ENCODE measurements at regions not wholly inside any gene's neighbourhood (a gene's known extent, or its start where the extent isn't known, plus 50 kb on each side); places are given as distances from the start of the nearest gene placed in this dataset.
A peak's percentile ranks its signal among the peaks of the same experiment; 100 is the strongest.

- DNase-seq (no peak), ATAC-seq (ENCODE audit: low read depth) (no peak)
- H4K5ac ChIP-seq (ENCODE audit: low read depth, low read length) = no peak overlapping the region
- intact Hi-C loops (cut with micrococcal nuclease) = no loop called here
- H4K8ac ChIP-seq (ENCODE audit: low read depth in 2 of 2, low read length in 2 of 2) = no peak overlapping the region
- no peaks in the 10 kb centered on the region for H4K20me1 ChIP-seq (ENCODE audit: insufficient read depth, low read length)
- H3K27ac ChIP-seq (ENCODE audit: insufficient read depth, low read length) = no peak overlapping the region
- no peaks in the 10 kb centered on the region for H3K9me1 ChIP-seq (ENCODE audit: insufficient read depth, low read length)
- no peaks in the 10 kb centered on the region for H3K4me1 ChIP-seq (ENCODE audit: control insufficient read depth, insufficient read depth, low read length)
- no peak overlapping the region for H2BK120ac ChIP-seq (ENCODE audit: low read depth, low read length)
- H2AK5ac ChIP-seq (ENCODE audit: low read depth, low read length) = no peak overlapping the region
- in situ Hi-C loops (cut with MboI; ENCODE audit: low sequenced_read_pairs) = no loop called here
- H3K23ac ChIP-seq (ENCODE audit: low read depth, low read length) = no peak overlapping the region
- H3K4me2 ChIP-seq (ENCODE audit: low read depth, low read length) = no peak overlapping the region
- H2BK5ac ChIP-seq (ENCODE audit: low read depth, low read length, poor library complexity, severe bottlenecking) = no peak overlapping the region
- TF ChIP-seq RFX5 (IDR thresholded peaks at IDR 0.05; ENCODE audit: low read depth, low read length) (no peak), MAFK (IDR thresholded peaks at IDR 0.05; ENCODE audit: low read depth, low read length) (peak; percentile 42; the same call in 1 of the 2 replicates)
- BruUV-seq (replicated peaks) = no TSS peak
- H3K4ac ChIP-seq (ENCODE audit: low read depth, low read length) = no peak overlapping the region
- H3K79me1 ChIP-seq (ENCODE audit: low read depth in 1 of 2, low read length in 2 of 2) = no peaks in the 10 kb centered on the region
- H3K14ac ChIP-seq (replicated peaks; ENCODE audit: low read depth, low read length) = no peak overlapping the region
- no peak overlapping the region for H4K91ac ChIP-seq (ENCODE audit: insufficient read depth, low read depth, low read length)
- no peaks in the 10 kb centered on the region for H3K36me3 ChIP-seq (ENCODE audit: control insufficient read depth, insufficient read depth, low read length)
- POLR2A ChIA-PET (ENCODE audit: unreplicated experiment) = no interaction called here
- no peak overlapping the region for H2AFZ ChIP-seq (replicated peaks; ENCODE audit: low read length, poor library complexity)
- H3K56ac ChIP-seq (ENCODE audit: extremely low read depth, insufficient read depth, low read length) = no peak overlapping the region
- H3K27me3 ChIP-seq (ENCODE audit: control insufficient read depth, insufficient read depth, low read length) = peaks cover 63% of the 10 kb centered on the region
- peaks cover 5% of the 10 kb centered on the region for H3K9me3 ChIP-seq (ENCODE audit: control insufficient read depth, insufficient read depth, low read length)
- CTCF ChIA-PET = no interaction called here
- no peak overlapping the region for H2BK15ac ChIP-seq (ENCODE audit: low read depth, low read length)
- no peak overlapping the region for H3K18ac ChIP-seq (ENCODE audit: low read depth, low read length)
- H2AK9ac ChIP-seq (replicated peaks; ENCODE audit: low read depth, low read length, poor library complexity) = no peak overlapping the region
- WGBS, 2 experiments (ENCODE audit: extremely low coverage in 2 of 2, insufficient read length in 1 of 2) = 50% methylated on average over 1 of the region's 2 CpGs; no CpG with 5 or more reads in 1 of the 2 experiments
- H3K4me3 ChIP-seq (ENCODE audit: insufficient read depth, low read depth, low read length) = no peak overlapping the region
- dilution Hi-C loops (cut with HindIII; ENCODE audit: low sequenced_read_pairs, unreplicated experiment) = no loop called here
- H2BK20ac ChIP-seq (ENCODE audit: low read depth, low read length) = no peak overlapping the region
- no peak overlapping the region for H3K9ac ChIP-seq (ENCODE audit: low read depth, low read length)
Observed at GRCh38 chr16:66298571-66299120, 67.8 kb upstream of the CDH5 start.
